ENCODE measurements at regions not wholly inside any gene's neighbourhood (a gene's known extent, or its start where the extent isn't known, plus 50 kb on each side); places are given as distances from the start of the nearest gene placed in this dataset.
"Not testable (repeated sequence)": the region's sequence is repeated elsewhere in the genome, so short reads cannot be mapped to it uniquely, and the experiment has no call there.

DNA sequence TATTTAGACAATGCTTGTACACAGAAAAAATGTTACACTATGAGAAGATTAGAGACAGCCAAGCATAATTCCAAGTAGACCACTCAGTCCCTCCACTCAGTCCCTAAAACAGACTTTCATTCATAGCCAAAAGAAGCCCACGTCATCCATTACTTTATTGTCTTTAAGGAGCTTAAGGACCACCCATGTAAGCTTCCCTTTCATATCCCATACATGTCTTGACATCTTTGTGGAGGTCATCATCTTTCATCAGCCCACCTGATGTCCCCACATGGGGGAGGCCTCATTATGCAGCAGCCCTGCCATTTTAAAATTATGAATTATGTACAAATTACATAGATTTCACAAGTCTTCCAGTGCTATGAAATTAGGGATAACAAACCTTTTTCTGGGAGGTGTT is 92.6 kb upstream of the PALMD start:
- DNase-seq (no peak), ATAC-seq (no peak)
- Histone ChIP-seq H3K36me3 (replicated peaks in 1 of 2; ENCODE audit: insufficient read depth in 1 of 2, low read depth in 2 of 2) (no peaks in the 10 kb centered on the region), H3K27me3 (no peaks in the 10 kb centered on the region), H3K4me3 (no peak overlapping the region), H3K4me1 (peaks cover 8% of the 10 kb centered on the region), H3K27ac (no peak overlapping the region), H3K9me3 (no peaks in the 10 kb centered on the region)
- no peak for TF ChIP-seq POLR2A (IDR thresholded peaks at IDR 0.05)
- TF ChIP-seq, protein P1, sequence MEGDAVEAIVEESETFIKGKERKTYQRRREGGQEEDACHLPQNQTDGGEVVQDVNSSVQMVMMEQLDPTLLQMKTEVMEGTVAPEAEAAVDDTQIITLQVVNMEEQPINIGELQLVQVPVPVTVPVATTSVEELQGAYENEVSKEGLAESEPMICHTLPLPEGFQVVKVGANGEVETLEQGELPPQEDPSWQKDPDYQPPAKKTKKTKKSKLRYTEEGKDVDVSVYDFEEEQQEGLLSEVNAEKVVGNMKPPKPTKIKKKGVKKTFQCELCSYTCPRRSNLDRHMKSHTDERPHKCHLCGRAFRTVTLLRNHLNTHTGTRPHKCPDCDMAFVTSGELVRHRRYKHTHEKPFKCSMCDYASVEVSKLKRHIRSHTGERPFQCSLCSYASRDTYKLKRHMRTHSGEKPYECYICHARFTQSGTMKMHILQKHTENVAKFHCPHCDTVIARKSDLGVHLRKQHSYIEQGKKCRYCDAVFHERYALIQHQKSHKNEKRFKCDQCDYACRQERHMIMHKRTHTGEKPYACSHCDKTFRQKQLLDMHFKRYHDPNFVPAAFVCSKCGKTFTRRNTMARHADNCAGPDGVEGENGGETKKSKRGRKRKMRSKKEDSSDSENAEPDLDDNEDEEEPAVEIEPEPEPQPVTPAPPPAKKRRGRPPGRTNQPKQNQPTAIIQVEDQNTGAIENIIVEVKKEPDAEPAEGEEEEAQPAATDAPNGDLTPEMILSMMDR (IDR thresholded peaks at IDR 0.05) = no peak
- WGBS, 2 donors = 64 to 66% methylated on average over 1 of the region's 1 CpG
- intact Hi-C loops (cut with DNase I) = no loop called here

DNA sequence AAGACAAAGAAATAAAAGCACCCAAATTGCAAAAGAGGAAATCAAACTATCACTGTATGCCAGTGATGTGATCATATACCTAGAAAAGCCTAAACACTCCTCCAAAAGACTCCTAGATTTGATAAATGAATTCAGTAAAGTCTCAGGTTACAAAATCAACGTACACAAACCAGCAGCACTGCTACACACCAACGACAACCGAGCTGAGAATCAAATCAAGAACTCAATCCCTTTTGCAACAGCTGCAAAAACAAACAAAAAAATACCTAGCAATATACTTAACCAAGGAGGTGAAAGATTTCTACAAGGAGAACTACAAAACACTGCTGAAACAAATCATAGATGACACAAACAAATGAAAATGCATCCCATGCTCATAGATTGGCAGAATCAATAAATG is 92.1 kb upstream of the PALMD start:
- H3K27me3 ChIP-seq; H3K4me3 ChIP-seq; intact Hi-C loops (cut with DNase I); H3K4me1 ChIP-seq; H3K27ac ChIP-seq; H3K9me3 ChIP-seq; H3K36me3 ChIP-seq (replicated peaks in 1 of 2; ENCODE audit: insufficient read depth in 1 of 2, low read depth in 2 of 2); DNase-seq; ATAC-seq: not testable (repeated sequence)
- 19 to 33% methylated on average over 3 of the region's 3 CpGs for WGBS, 2 donors

DNA sequence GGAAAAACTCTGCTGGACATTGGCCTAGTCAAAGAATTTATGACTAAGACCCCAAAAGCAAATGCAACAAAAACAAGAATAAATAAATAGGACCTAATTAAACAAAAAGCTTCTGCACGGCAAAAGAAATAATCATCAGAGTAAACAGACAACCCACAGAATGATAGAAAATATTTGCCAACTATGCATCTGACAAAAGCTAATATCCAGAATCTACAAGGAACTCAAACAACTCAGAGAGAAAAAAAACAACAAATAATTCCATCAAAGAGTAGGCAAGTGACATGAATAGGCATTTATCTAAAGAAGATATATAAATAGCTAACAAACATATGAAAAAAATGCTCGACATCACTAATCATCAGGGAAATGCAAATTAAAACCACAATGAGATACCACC is 91.2 kb upstream of the PALMD start:
- no peak for TF ChIP-seq POLR2A (IDR thresholded peaks at IDR 0.05)
- TF ChIP-seq, protein P1 (IDR thresholded peaks at IDR 0.05) = no peak
- DNase-seq (no peak), ATAC-seq (no peak)
- Histone ChIP-seq H3K27me3 (no peaks in the 10 kb centered on the region), H3K4me1 (peaks cover 7% of the 10 kb centered on the region), H3K36me3 (replicated peaks in 1 of 2; ENCODE audit: insufficient read depth in 1 of 2, low read depth in 2 of 2) (no peaks in the 10 kb centered on the region), H3K4me3 (no peak overlapping the region), H3K27ac (no peak overlapping the region), H3K9me3 (no peaks in the 10 kb centered on the region)
- WGBS, 2 donors = 58 to 60% methylated on average over 2 of the region's 2 CpGs
- intact Hi-C loops (cut with DNase I) = no loop called here

DNA sequence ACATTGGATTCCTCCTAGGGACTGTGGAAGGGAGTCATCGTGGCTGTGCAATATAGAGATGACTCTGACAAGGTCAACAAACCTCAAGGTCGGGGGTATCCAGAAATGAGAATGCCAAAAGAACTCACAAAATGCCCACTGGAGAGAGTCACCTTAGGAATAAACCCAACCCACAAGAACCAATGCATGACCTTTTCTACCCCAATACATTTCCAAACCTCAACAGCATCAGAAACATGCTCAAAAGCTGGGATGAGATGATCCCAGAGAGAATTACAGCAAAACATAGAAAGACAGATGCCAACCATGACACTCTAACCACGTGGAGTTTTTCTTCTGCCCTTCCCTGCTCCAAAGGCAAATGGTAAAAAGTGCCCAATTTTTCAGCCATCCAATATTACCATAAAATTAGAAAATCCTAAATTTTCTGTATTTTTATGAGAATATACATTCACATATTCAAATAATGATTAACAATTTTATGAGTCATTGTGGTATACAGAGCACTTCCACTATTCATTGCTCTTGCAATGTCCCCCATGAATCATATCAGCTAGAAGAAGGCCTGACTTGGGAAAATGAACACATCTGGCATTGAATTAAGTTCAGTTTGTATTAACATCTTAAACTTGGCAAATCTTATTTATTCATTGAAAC is 88.2 kb upstream of the PALMD start:
- intact Hi-C loops (cut with DNase I) = no loop called here
- Histone ChIP-seq H3K27me3 (no peaks in the 10 kb centered on the region), H3K36me3 (replicated peaks in 1 of 2; ENCODE audit: insufficient read depth in 1 of 2, low read depth in 2 of 2) (no peaks in the 10 kb centered on the region), H3K9me3 (no peaks in the 10 kb centered on the region), H3K4me1 (peaks cover 7% of the 10 kb centered on the region), H3K4me3 (no peak overlapping the region), H3K27ac (peak overlapping the region in 2 of 4 donors; percentile 22 to 29)
- 49 to 54% methylated on average over 3 of the region's 3 CpGs for WGBS, 2 donors
- DNase-seq (no peak), ATAC-seq (no peak)
- no peak for TF ChIP-seq POLR2A (IDR thresholded peaks at IDR 0.05)
- TF ChIP-seq, protein P1 (IDR thresholded peaks at IDR 0.05) = no peak

DNA sequence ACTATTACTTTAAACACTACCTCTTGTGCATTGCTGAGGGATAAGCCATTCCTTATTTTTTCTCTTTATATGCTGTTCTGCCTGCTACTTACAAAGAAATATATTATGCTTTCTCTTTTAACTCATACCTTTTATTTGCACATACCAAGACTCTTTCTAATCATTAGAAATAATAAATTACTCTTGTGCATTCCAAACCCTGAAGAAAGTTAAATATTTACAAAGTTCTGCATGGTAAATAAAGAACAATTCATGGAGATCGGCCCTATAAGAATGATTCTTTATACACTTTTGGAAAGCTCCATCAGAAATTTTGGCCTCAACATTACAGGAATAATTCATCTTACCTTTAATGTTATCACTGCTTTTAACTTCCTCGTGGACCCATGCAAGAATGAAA is 86.7 kb upstream of the PALMD start:
- Histone ChIP-seq H3K4me1 (peaks cover 7% of the 10 kb centered on the region), H3K9me3 (no peaks in the 10 kb centered on the region), H3K4me3 (no peak overlapping the region), H3K27ac (peak overlapping the region in 1 of 4 donors; percentile 34), H3K36me3 (replicated peaks in 1 of 2; ENCODE audit: insufficient read depth in 1 of 2, low read depth in 2 of 2) (no peaks in the 10 kb centered on the region), H3K27me3 (no peaks in the 10 kb centered on the region)
- WGBS, 2 donors = 12 to 21% methylated on average over 2 of the region's 2 CpGs
- ATAC-seq = peak; percentile 67
- no peak for DNase-seq
- intact Hi-C loops (cut with DNase I) = no loop called here
- TF ChIP-seq, protein P1 (IDR thresholded peaks at IDR 0.05) = no peak
- TF ChIP-seq POLR2A (IDR thresholded peaks at IDR 0.05) = no peak
